ENCODE measurements at regions not wholly inside any gene's neighbourhood (a gene's known extent, or its start where the extent isn't known, plus 50 kb on each side); places are given as distances from the start of the nearest gene placed in this dataset.

- TF ChIP-seq CTCF (IDR thresholded peaks at IDR 0.05; ENCODE audit: low read depth, low read length), result no peak
- no peak overlapping the region for H3K4me3 ChIP-seq (replicated peaks in 1 of 2; ENCODE audit: low read depth in 2 of 2, low read length in 2 of 2)
- no peak for DNase-seq (ENCODE audit: low read depth in 2 of 2)
These were observed 283.3 kb upstream of the CDH5 start for GRCh38 chr16:66083171-66083570.

GRCh38 chr16:66082424-66082823 is 284.1 kb upstream of the CDH5 start:
- no peak for DNase-seq (ENCODE audit: low read depth in 2 of 2)
- no peak for TF ChIP-seq CTCF (IDR thresholded peaks at IDR 0.05; ENCODE audit: low read depth, low read length)
- no peak overlapping the region for H3K4me3 ChIP-seq (replicated peaks in 1 of 2; ENCODE audit: low read depth in 2 of 2, low read length in 2 of 2)

- DNase-seq (ENCODE audit: low read depth in 2 of 2), result peak; percentile 23 to 41
- TF ChIP-seq CTCF (IDR thresholded peaks at IDR 0.05; ENCODE audit: low read depth, low read length), result no peak
- no peak overlapping the region for H3K4me3 ChIP-seq (replicated peaks in 1 of 2; ENCODE audit: low read depth in 2 of 2, low read length in 2 of 2)
These were observed 284.6 kb upstream of the CDH5 start for GRCh38 chr16:66081775-66082366.

- DNase-seq (ENCODE audit: low read depth in 2 of 2), result peak in 1 of 2 donors; percentile 80
- TF ChIP-seq CTCF (IDR thresholded peaks at IDR 0.05; ENCODE audit: low read depth, low read length), result no peak
- H3K4me3 ChIP-seq (replicated peaks in 1 of 2; ENCODE audit: low read depth in 2 of 2, low read length in 2 of 2), result no peak overlapping the region
These were observed 286.7 kb upstream of the CDH5 start for GRCh38 chr16:66079671-66080334.

GRCh38 chr16:66070140-66070917 is 296.2 kb upstream of the CDH5 start:
- TF ChIP-seq CTCF (IDR thresholded peaks at IDR 0.05; ENCODE audit: low read depth, low read length), result no peak

GRCh38 chr16:66069587-66069986 is 296.9 kb upstream of the CDH5 start:
- no peak for DNase-seq (ENCODE audit: low read depth in 2 of 2)
- H3K4me3 ChIP-seq (replicated peaks in 1 of 2; ENCODE audit: low read depth in 2 of 2, low read length in 2 of 2), result no peak overlapping the region
- no peak for TF ChIP-seq CTCF (IDR thresholded peaks at IDR 0.05; ENCODE audit: low read depth, low read length)

More at GRCh38 chr16:66070140-66070917, 296.2 kb upstream of the CDH5 start:
- H3K4me3 ChIP-seq (replicated peaks in 1 of 2; ENCODE audit: low read depth in 2 of 2, low read length in 2 of 2), result no peak overlapping the region
- peak; percentile 4 to 97 for DNase-seq (ENCODE audit: low read depth in 2 of 2)

Measured in cardiac fibroblast (primary cell).